PC-3 (cell line): ENCODE measurements at regions not wholly inside any gene's neighbourhood (a gene's known extent, or its start where the extent isn't known, plus 50 kb on each side); places are given as distances from the start of the nearest gene placed in this dataset.

Source experiments
- ATAC-seq: fragments of 200-7000 bp; cut with Tn5 transposase; 2 replicates; pipeline ENCODE4 v1.9.1; 2020; ENCODE audit warnings: mild to moderate bottlenecking, moderate library complexity
- BruUV-seq: library from RNA; stranded (reverse); fragments of 400-500 nt; replicated peaks from 2 replicates; lab custom pipeline; 2021; lab: Mats Ljungman, UMichigan
- CTCF ChIA-PET: fragments of 300-600 bp; sonication (Branson Sonifier 250); formaldehyde crosslinking; loops from one replicate; lab custom pipeline; 2022; ENCODE audit warnings: antibody characterized with exemption; lab: Charles Lee
- POLR2A ChIA-PET: fragments of 300-600 bp; sonication (Branson Sonifier 250); formaldehyde crosslinking; loops from one replicate; lab custom pipeline; 2022; ENCODE audit warnings: antibody characterized with exemption; ENCODE audit not compliant: unreplicated experiment; lab: Charles Lee
- DNase-seq: peaks from one replicate; pipeline ENCODE4 v3.0.0-alpha.2; 2015
- H2AFZ ChIP-seq: fragments of 300-600 bp; sonication (generic); 2 replicates; pipeline ENCODE4 v1.6.0; 2016; ENCODE audit warnings: antibody characterized with exemption, low read length
- H3F3A ChIP-seq: fragments of 300-600 bp; sonication (generic); one replicate; pipeline ENCODE4 v1.6.0; 2017; ENCODE audit warnings: antibody characterized with exemption, low read length, control low read depth, mild to moderate bottlenecking; ENCODE audit not compliant: unreplicated experiment
- H3K27ac ChIP-seq: fragments of 300-600 bp; sonication (generic); 2 replicates; pipeline ENCODE4 v1.5.1; 2016; ENCODE audit warnings: mild to moderate bottlenecking, low read length
- H3K27me3 ChIP-seq: fragments of 300-600 bp; sonication (generic); 2 replicates; pipeline ENCODE4 v1.6.1; 2016; ENCODE audit warnings: low read length, mixed read lengths
- H3K36me3 ChIP-seq: fragments of 300-600 bp; sonication (generic); 2 replicates; pipeline ENCODE4 v1.6.1; 2016; ENCODE audit warnings: low read depth, mixed run types, low read length, mixed read lengths
- H3K4me1 ChIP-seq: fragments of 300-600 bp; sonication (generic); 2 replicates; pipeline ENCODE4 v1.5.1; 2016; ENCODE audit warnings: low read length; ENCODE audit not compliant: insufficient read depth
- H3K4me2 ChIP-seq: fragments of 300-600 bp; sonication (generic); 2 replicates; pipeline ENCODE4 v1.6.0; 2016; ENCODE audit warnings: low read length
- H3K4me3 ChIP-seq: fragments of 300-600 bp; sonication (generic); 2 replicates; pipeline ENCODE4 v1.5.1; 2016; ENCODE audit warnings: mild to moderate bottlenecking, low read length, mixed read lengths
- H3K79me2 ChIP-seq: fragments of 300-600 bp; sonication (generic); 2 replicates; pipeline ENCODE4 v1.6.1; 2017; ENCODE audit warnings: low read length, mixed read lengths
- H3K9ac ChIP-seq: fragments of 300-600 bp; sonication (generic); 2 replicates; pipeline ENCODE4 v1.6.0; 2016; ENCODE audit warnings: mild to moderate bottlenecking, low read length
- H3K9me2 ChIP-seq: fragments of 300-600 bp; sonication (generic); replicated peaks from 2 replicates; pipeline ENCODE4 v1.6.1; 2016; ENCODE audit warnings: mixed run types, low read length, mixed read lengths
- H3K9me3 ChIP-seq: fragments of 300-600 bp; sonication (generic); 2 replicates; pipeline ENCODE4 v1.6.1; 2016; ENCODE audit warnings: low read length, mixed read lengths
- H4K20me1 ChIP-seq: fragments of 300-600 bp; sonication (generic); 2 replicates; pipeline ENCODE4 v1.6.1; 2016; ENCODE audit warnings: low read length, mixed read lengths
- CTCF ChIP-seq: fragments of 300-600 bp; sonication (generic); conservative IDR thresholded peaks from 2 replicates; pipeline ENCODE4 v1.5.1; 2017; ENCODE audit warnings: antibody characterized with exemption, low read depth, mild to moderate bottlenecking, low read length
- EZH2 ChIP-seq: fragments of 300-600 bp; sonication (generic); IDR thresholded peaks from one replicate; pipeline ENCODE4 v1.6.1; 2017; ENCODE audit warnings: antibody characterized with exemption, mild to moderate bottlenecking, low read length; ENCODE audit not compliant: unreplicated experiment
- EZH2phosphoT487 ChIP-seq: fragments of 300-600 bp; sonication (generic); IDR thresholded peaks from 2 replicates; pipeline ENCODE4 v1.6.1; 2018; ENCODE audit warnings: mild to moderate bottlenecking, antibody characterized with exemption, low read length, borderline replicate concordance
- intact Hi-C: fragments of 100-400 bp; cut with micrococcal nuclease; formaldehyde crosslinking; loops from 2 replicates; pipeline ENCODE4 v1.9.0; 2023

- Histone ChIP-seq H3K9me2 (no peaks in the 10 kb centered on the region), H3K27me3 (no peaks in the 10 kb centered on the region), H3K27ac (no peak overlapping the region), H3K4me1 (no peaks in the 10 kb centered on the region), H3K79me2 (no peaks in the 10 kb centered on the region), H3K4me3 (no peak overlapping the region), H2AFZ (no peak overlapping the region), H4K20me1 (no peaks in the 10 kb centered on the region), H3K9ac (no peak overlapping the region), H3K4me2 (no peak overlapping the region), H3F3A (no peaks in the 10 kb centered on the region), H3K9me3 (no peaks in the 10 kb centered on the region), H3K36me3 (no peaks in the 10 kb centered on the region)
- DNase-seq: no peak
- no peak for ATAC-seq
- intact Hi-C loops: no loop called here
- TF ChIP-seq EZH2 (no peak), CTCF (no peak), EZH2phosphoT487 (no peak)
- POLR2A ChIA-PET: no interaction called here
- CTCF ChIA-PET: no interaction called here
- no TSS peak for BruUV-seq
Measured at GRCh38 chr12:23463172-23463571, 486.3 kb downstream of the SOX5 start.

DNA sequence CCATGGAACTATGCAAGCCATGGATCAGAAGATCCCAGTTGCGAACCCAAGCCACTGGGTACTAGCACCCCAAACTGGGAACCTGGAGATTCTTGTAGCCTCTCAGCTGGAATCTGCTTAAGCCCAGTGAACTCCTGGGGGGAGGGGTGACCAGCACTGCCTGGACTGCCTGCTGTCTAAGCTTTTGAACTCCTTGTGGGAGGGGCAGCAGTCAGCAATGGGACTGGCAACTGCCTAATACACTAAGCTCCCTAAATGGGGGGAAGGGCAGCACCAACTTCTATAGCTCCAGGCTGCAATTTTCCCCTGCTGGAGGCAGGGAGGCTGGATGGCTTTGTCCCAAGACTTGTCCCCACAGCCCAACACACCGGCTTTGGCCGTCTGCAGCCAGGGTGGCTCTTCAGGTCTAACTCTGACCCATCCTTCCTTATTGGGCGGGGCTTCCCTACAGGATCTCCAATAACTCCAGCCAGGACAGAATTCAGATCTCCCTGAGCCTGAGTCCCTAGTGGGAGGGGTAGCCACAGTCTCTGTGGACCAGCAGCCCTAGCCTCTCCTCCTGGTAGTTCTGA, 485.1 kb downstream of the SOX5 start:
- Histone ChIP-seq H3F3A (no peaks in the 10 kb centered on the region), H3K36me3 (no peaks in the 10 kb centered on the region), H3K4me1 (no peaks in the 10 kb centered on the region), H3K27me3 (no peaks in the 10 kb centered on the region), H3K9ac (no peak overlapping the region), H3K9me3 (no peaks in the 10 kb centered on the region), H3K9me2 (no peaks in the 10 kb centered on the region), H2AFZ (no peak overlapping the region), H3K4me3 (no peak overlapping the region), H3K79me2 (no peaks in the 10 kb centered on the region), H4K20me1 (no peaks in the 10 kb centered on the region), H3K27ac (no peak overlapping the region), H3K4me2 (no peak overlapping the region)
- intact Hi-C loops: no loop called here
- TF ChIP-seq EZH2phosphoT487 (no peak), CTCF (no peak)
- CTCF ChIA-PET: no interaction called here
- ATAC-seq (no peak), DNase-seq (no peak)
- no TSS peak for BruUV-seq
- POLR2A ChIA-PET: no interaction called here

- Histone ChIP-seq H3K4me1 (no peaks in the 10 kb centered on the region), H4K20me1 (no peaks in the 10 kb centered on the region), H3K27me3 (no peaks in the 10 kb centered on the region), H3K36me3 (no peaks in the 10 kb centered on the region), H3K9me2 (no peaks in the 10 kb centered on the region), H3K9ac (no peak overlapping the region), H3K9me3 (no peaks in the 10 kb centered on the region), H3K27ac (no peak overlapping the region), H3F3A (no peaks in the 10 kb centered on the region), H2AFZ (no peak overlapping the region), H3K79me2 (no peaks in the 10 kb centered on the region), H3K4me3 (no peak overlapping the region), H3K4me2 (no peak overlapping the region)
- ChIA-PET POLR2A (no interaction called here), CTCF (no interaction called here)
- intact Hi-C loops: no loop called here
- BruUV-seq: no TSS peak
- no peak for TF ChIP-seq EZH2phosphoT487
- ATAC-seq (no peak), DNase-seq (no peak)
Measured at GRCh38 chr12:23472329-23472971, 477.0 kb downstream of the SOX5 start.
